ENCODE measurements at regions not wholly inside any gene's neighbourhood (a gene's known extent, or its start where the extent isn't known, plus 50 kb on each side); places are given as distances from the start of the nearest gene placed in this dataset.
"Not testable (repeated sequence)": the region's sequence is repeated elsewhere in the genome, so short reads cannot be mapped to it uniquely, and the experiment has no call there.

DNA sequence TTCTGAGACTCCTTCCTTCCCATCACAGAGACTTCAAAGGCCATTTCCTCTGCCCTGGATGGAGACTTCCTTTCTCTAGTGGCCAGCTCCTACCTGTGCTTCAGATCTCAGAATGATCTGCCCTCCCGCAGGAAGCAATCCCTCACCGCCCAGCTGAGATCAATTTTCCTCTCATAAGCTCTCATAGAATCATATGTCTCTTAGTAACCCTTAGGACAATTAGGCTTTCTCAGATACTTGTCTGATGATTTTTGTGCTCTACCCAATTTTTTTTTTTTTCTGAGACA is 212.6 kb upstream of the PRSS58 start:
- no peak for TF ChIP-seq CTCF (IDR thresholded peaks at IDR 0.05; ENCODE audit: control insufficient read depth, insufficient read depth, low read depth, low read length, missing control alignments)
- DNase-seq (ENCODE audit: low read depth): no peak
- H3K4me3 ChIP-seq (ENCODE audit: control insufficient read depth, low read depth, low read length): no peak overlapping the region

DNA sequence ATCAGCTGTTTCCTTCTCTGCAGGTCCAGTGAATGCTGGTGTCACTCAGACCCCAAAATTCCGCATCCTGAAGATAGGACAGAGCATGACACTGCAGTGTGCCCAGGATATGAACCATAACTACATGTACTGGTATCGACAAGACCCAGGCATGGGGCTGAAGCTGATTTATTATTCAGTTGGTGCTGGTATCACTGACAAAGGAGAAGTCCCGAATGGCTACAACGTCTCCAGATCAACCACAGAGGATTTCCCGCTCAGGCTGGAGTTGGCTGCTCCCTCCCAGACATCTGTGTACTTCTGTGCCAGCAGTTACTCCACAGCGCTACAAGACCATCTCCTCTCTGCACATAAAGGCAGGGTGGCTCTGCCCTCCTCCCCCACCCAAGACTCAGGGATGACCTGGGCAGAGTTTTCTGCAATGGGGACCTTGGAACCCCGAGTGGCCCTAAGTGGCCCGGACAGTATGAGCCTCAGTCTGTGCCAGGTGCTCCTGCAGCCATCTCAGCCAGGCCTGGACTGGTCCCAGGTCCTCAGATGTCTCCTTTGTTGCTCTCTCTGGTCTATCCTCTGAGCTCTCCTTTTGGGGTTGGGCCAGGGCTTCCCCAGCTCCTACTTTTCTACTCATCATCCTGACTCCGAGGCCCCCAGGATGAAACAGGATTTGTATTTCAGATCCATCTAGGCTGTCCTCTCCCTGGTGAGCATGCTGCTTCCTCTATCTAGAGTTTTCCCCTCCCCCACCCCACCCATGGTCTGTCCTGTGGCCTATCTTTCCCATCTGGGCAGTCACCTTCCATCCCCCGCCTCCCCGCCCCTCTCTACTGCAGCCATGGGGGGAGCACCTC is 212.1 kb upstream of the PRSS58 start:
- no peak for DNase-seq (ENCODE audit: low read depth)
- TF ChIP-seq CTCF (IDR thresholded peaks at IDR 0.05; ENCODE audit: control insufficient read depth, insufficient read depth, low read depth, low read length, missing control alignments): no peak
- H3K4me3 ChIP-seq (ENCODE audit: control insufficient read depth, low read depth, low read length): no peak overlapping the region

GRCh38 chr7:142468871-142469665 is 211.2 kb upstream of the PRSS58 start:
- no peak for DNase-seq (ENCODE audit: low read depth)
- H3K4me3 ChIP-seq (ENCODE audit: control insufficient read depth, low read depth, low read length): no peak overlapping the region
- no peak for TF ChIP-seq CTCF (IDR thresholded peaks at IDR 0.05; ENCODE audit: control insufficient read depth, insufficient read depth, low read depth, low read length, missing control alignments)

DNA sequence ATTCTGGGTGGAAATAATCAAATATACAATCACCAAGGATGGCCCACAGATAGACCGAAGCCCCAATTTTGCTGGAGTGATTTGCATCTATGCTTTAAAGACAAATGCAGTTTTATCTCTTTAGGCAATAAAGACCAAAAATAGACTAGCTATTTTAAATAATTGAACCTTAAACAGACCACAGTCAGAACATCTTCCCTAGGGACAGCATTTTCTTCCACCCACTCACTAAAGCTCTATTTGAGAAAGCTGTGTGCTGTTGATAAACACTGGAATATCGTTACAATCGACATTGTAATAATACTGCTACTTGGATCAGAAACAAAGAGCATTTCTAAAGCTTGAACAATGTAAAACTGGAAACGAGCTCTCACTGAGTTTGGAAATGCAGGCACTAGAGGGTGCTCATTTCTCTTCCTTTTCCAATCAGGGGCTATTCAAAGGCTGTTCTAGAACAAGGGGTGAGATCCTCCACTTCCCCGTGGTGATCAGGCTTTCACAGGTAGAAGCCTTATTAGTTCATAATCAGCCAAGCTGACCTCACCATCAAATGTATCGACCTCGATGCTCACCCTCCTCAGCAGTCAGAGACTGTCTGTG is 209.3 kb upstream of the PRSS58 start:
- DNase-seq (ENCODE audit: low read depth); H3K4me3 ChIP-seq (ENCODE audit: control insufficient read depth, low read depth, low read length): not testable (repeated sequence)

DNA sequence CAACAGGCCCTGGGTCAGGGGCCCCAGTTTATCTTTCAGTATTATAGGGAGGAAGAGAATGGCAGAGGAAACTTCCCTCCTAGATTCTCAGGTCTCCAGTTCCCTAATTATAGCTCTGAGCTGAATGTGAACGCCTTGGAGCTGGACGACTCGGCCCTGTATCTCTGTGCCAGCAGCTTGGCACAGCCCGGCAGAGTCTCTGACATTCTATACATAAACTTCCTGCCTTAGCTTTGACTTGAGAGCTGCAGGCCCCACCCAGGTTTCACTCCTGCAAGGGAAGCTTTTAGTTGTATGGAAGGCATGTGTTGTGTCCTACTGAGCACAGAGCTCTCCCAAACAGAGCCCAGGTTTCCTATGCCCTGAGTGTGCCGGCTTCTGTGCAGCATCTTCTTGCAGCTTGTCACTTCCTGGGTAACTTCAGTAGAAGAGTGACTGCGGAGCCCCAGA is 205.6 kb upstream of the PRSS58 start:
- no peak for TF ChIP-seq CTCF (IDR thresholded peaks at IDR 0.05; ENCODE audit: control insufficient read depth, insufficient read depth, low read depth, low read length, missing control alignments)
- H3K4me3 ChIP-seq (ENCODE audit: control insufficient read depth, low read depth, low read length): no peak overlapping the region
- no peak for DNase-seq (ENCODE audit: low read depth)

DNA sequence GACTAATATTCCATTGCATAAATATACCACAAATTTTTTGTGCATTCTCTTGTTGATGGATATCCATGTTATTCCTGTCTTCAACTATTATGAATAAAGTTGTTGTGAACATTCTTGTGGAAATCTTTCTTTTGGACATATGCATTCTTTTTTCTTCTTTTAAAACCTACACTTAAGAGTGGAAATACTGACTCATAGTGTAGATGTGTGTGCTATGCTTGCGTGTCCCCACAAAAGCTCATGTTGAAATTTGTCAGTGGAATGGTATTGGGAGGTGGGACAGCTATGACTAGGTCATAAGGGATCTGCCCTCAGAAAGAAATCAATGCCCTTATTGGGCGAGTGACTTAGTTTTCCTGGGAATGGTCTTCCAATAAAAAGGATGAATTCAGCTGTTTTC is 203.6 kb upstream of the PRSS58 start:
- peak; percentile 77 for DNase-seq (ENCODE audit: low read depth)
- TF ChIP-seq CTCF (IDR thresholded peaks at IDR 0.05; ENCODE audit: control insufficient read depth, insufficient read depth, low read depth, low read length, missing control alignments): no peak
- no peak overlapping the region for H3K4me3 ChIP-seq (ENCODE audit: control insufficient read depth, low read depth, low read length)
